Heart left ventricle (tissue), 16 donors: ENCODE measurements at regions not wholly inside any gene's neighbourhood (a gene's known extent, or its start where the extent isn't known, plus 50 kb on each side); places are given as distances from the start of the nearest gene placed in this dataset.
"Not testable (repeated sequence)": the region's sequence is repeated elsewhere in the genome, so short reads cannot be mapped to it uniquely, and the experiment has no call there.

Experiments
- ATAC-seq, 4 donors: fragments of 200-7000 bp; cut with Tn5 transposase; one replicate each; pipeline ENCODE4 v1.9.1; 2020 to 2022; ENCODE audit warnings: moderate library complexity in 4 of 4, mild to moderate bottlenecking in 3 of 4, moderate number of reproducible peaks in 1 of 4
- DNase-seq, 5 donors: peaks; one replicate each; pipeline ENCODE4 v3.0.0-alpha.2; 2020
- H3K27ac ChIP-seq, 12 donors: fragments of 200-600 bp; sonication (generic) in 4 of 12; one replicate each; pipeline versions ENCODE4 v1.5.0 to v1.8.0; 2016 to 2022; ENCODE audit warnings: mild to moderate bottlenecking in 2 of 12
- H3K27me3 ChIP-seq, 9 donors: fragments of 200-600 bp; sonication (generic) in 2 of 9; one replicate each; pipeline versions ENCODE4 v1.5.1 to v1.8.0; 2016 to 2022; ENCODE audit warnings: mild to moderate bottlenecking in 3 of 9
- H3K36me3 ChIP-seq, 9 donors: fragments of 200-600 bp; sonication (generic) in 2 of 9; one replicate each; pipeline versions ENCODE4 v1.5.0 to v1.8.0; 2018 to 2022; ENCODE audit warnings: mild to moderate bottlenecking in 2 of 9
- H3K4me1 ChIP-seq, 12 donors: fragments of 200-600 bp; sonication (generic) in 4 of 12; one replicate each; pipeline versions ENCODE4 v1.5.0 to v1.8.0; 2016 to 2022; ENCODE audit warnings: mild to moderate bottlenecking in 3 of 12
- H3K4me3 ChIP-seq, 12 donors: fragments of 200-600 bp; sonication (generic) in 4 of 12; one replicate each; pipeline versions ENCODE4 v1.5.0 to v1.8.0; 2017 to 2022; ENCODE audit warnings: mild to moderate bottlenecking in 9 of 12, moderate library complexity in 4 of 12
- H3K9me3 ChIP-seq, 12 donors: fragments of 200-600 bp; sonication (generic) in 4 of 12; one replicate each; pipeline versions ENCODE4 v1.5.0 to v1.8.0; 2016 to 2022; ENCODE audit warnings: mild to moderate bottlenecking in 1 of 12
- POLR2A ChIP-seq, 2 donors: fragments of 450-650 bp; IDR thresholded peaks; one replicate each; pipeline ENCODE4 v1.6.1; 2017; ENCODE audit warnings: antibody characterized with exemption in 2 of 2, mild to moderate bottlenecking in 2 of 2, moderate library complexity in 2 of 2
- WGBS, 4 donors: extraction: QIAGEN DNeasy Blood & Tissue Kit in 2 of 4; methylation state at CpG; one replicate each; pipeline versions ENCODE4 v1.1.5 to v1.1.7; 2013 to 2018; 5-methylcytosine and 5-hydroxymethylcytosine counted together
- intact Hi-C, 10 donors: fragments of 100-400 bp; cut with DNase I; formaldehyde crosslinking; loops; one replicate each; pipeline versions ENCODE4 v1.11.1 to v1.14.2; 2022
- TF ChIP-seq, protein P1 (sequence below), 12 donors: fragments of 200-600 bp; sonication (generic) in 4 of 12; IDR thresholded peaks; one replicate each; pipeline versions ENCODE4 v1.5.0 to v1.8.0; 2018 to 2022; ENCODE audit warnings: antibody characterized with exemption in 12 of 12, mild to moderate bottlenecking in 5 of 12
- donor health status: ischemic (EF 13 %, LVEDD 7.1; RV severe dilation, severe dysfunction).
- donor health status: healthy with polysubstance abuse.
- donor health status: DM: no; HTN: yes; CAD: no.
- donor health status: DM: no; HTN: no; CAD: no.
- donor health status: ischemic (EF 25% LVEDD 6.9; RV normal size, moderate dysfunction).
- donor health status: ischemic (EF 25% LVEDD 5.7; RV mildly dilated, moderate dysfunction).
- donor health status: healthy.
- donor health status: DM: yes; HTN: yes; CAD: no.
- donor health status: ischemic (EF 35%, LVEDD 5.7; RV mildly dilated, moderate dysfunction).
- donor health status: nonischemic (EF 11% LVEDD 7.7; RV severe dilation, severe dysfunction).
- donor health status: DM: yes; HTN: yes; CAD: no.
- donor health status: PGD.
- donor health status: ischemic (EF 29% LVEDD 5.4; RV normal size, mild dysfunction).
- donor health status: nonischemic (EF 23%, LVEDD 6.1; RV moderate dilation, normal function).

GRCh38 chr2:75844651-75845050 lies 133.9 kb upstream of the GCFC2 start:
- no peaks in the 10 kb centered on the region for H3K36me3 ChIP-seq
- no peaks in the 10 kb centered on the region for H3K27me3 ChIP-seq
- no peak for ATAC-seq
- no peak for TF ChIP-seq POLR2A (IDR thresholded peaks at IDR 0.05)
- TF ChIP-seq, protein P1, sequence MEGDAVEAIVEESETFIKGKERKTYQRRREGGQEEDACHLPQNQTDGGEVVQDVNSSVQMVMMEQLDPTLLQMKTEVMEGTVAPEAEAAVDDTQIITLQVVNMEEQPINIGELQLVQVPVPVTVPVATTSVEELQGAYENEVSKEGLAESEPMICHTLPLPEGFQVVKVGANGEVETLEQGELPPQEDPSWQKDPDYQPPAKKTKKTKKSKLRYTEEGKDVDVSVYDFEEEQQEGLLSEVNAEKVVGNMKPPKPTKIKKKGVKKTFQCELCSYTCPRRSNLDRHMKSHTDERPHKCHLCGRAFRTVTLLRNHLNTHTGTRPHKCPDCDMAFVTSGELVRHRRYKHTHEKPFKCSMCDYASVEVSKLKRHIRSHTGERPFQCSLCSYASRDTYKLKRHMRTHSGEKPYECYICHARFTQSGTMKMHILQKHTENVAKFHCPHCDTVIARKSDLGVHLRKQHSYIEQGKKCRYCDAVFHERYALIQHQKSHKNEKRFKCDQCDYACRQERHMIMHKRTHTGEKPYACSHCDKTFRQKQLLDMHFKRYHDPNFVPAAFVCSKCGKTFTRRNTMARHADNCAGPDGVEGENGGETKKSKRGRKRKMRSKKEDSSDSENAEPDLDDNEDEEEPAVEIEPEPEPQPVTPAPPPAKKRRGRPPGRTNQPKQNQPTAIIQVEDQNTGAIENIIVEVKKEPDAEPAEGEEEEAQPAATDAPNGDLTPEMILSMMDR (IDR thresholded peaks at IDR 0.05), result no peak
- H3K9me3 ChIP-seq, result no peaks in the 10 kb centered on the region
- no peaks in the 10 kb centered on the region for H3K4me1 ChIP-seq
- no peak overlapping the region for H3K4me3 ChIP-seq
- DNase-seq, result no peak
- H3K27ac ChIP-seq, result no peak overlapping the region
- intact Hi-C loops, result no loop called here

DNA sequence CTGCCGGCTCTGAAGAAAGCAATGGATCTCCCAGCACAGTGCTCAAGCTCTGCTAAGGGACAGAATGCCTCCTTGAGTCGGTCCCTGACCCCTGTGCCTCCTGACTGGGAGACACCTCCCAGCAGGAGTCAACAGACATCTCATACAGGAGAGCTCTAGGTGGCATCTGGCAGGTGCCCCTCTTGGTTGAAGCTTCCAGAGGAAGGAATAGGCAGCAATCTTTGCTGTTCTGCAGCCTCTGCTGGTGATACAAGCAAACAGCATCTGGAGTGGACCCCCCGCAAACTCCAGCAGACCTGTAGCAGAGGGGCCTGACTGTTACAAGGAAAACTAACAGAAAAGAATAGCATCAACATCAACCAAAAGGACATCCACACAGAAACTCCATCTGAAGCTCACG lies 123.9 kb upstream of the GCFC2 start:
- DNase-seq, H3K9me3 ChIP-seq, H3K4me1 ChIP-seq, H3K27ac ChIP-seq, H3K36me3 ChIP-seq, intact Hi-C loops, H3K4me3 ChIP-seq, ATAC-seq: not testable (repeated sequence)
- WGBS, 4 donors, result 71 to 82% (median 78%) methylated on average over 2 to 4 of the region's 4 CpGs
- peaks cover 0 to 11% (median 0%) of the 10 kb centered on the region in 9 donors for H3K27me3 ChIP-seq

GRCh38 chr2:75833386-75833785 lies 122.7 kb upstream of the GCFC2 start:
- peaks cover 0 to 6% (median 0%) of the 10 kb centered on the region in 12 donors for H3K9me3 ChIP-seq
- no peak overlapping the region for H3K27ac ChIP-seq
- H3K36me3 ChIP-seq, result no peaks in the 10 kb centered on the region
- H3K27me3 ChIP-seq, result peaks cover 0 to 11% (median 0%) of the 10 kb centered on the region in 9 donors
- H3K4me3 ChIP-seq, result no peak overlapping the region
- H3K4me1 ChIP-seq, result no peaks in the 10 kb centered on the region
- WGBS, 4 donors, result 44 to 69% (median 60%) methylated on average over 2 of the region's 2 CpGs
- no peak for ATAC-seq
- TF ChIP-seq POLR2A (IDR thresholded peaks at IDR 0.05), result no peak
- TF ChIP-seq, protein P1 (IDR thresholded peaks at IDR 0.05), result no peak
- intact Hi-C loops, result no loop called here
- DNase-seq, result no peak

DNA sequence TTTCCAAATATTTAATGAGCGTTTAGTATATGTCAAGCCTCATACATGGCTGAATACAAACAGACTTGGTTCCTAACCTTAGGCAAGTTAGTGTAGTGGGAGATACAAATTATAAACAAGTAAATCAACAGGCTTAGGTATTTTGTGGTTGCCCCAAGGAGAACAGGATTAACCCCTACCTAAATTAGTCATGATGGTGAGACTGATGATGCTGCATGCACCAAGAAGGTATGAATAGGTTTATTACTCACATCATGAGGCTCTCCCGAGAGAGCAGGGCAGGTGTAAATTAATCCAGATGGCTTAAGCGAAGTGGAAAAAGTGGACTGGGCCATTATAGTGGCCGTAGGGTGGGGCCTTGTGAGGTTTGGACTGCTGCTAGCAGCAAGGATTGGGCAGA lies 118.1 kb upstream of the GCFC2 start:
- TF ChIP-seq POLR2A (IDR thresholded peaks at IDR 0.05), result no peak
- TF ChIP-seq, protein P1 (IDR thresholded peaks at IDR 0.05), result no peak
- Histone ChIP-seq H3K27ac (no peak overlapping the region), H3K9me3 (peaks cover 0 to 18% (median 5%) of the 10 kb centered on the region in 12 donors), H3K36me3 (no peaks in the 10 kb centered on the region), H3K27me3 (peaks cover 0 to 5% (median 0%) of the 10 kb centered on the region in 9 donors), H3K4me1 (no peaks in the 10 kb centered on the region), H3K4me3 (no peak overlapping the region)
- intact Hi-C loops, result no loop called here
- 75 to 82% (median 76%) methylated on average over 4 of the region's 4 CpGs for WGBS, 4 donors
- no peak for DNase-seq
- no peak for ATAC-seq

DNA sequence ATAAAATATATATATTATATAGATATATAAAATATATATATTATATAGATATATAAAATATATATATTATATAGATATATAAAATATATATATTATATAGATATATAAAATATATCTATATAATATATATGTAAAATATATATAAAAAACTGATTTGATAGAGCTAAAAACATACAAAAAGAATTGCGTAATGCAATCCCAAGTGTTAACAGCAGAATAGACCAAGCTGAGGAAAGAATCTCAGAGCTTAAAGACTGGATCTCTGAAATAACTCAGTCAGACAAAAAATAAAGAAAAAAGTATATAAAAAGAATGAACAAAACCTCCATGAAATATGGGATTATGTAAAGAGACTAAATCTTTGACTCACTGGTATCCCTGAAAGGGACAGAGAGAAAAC lies 112.8 kb upstream of the GCFC2 start:
- H3K4me3 ChIP-seq, DNase-seq, H3K27ac ChIP-seq, H3K36me3 ChIP-seq, H3K4me1 ChIP-seq, intact Hi-C loops, H3K27me3 ChIP-seq, ATAC-seq: not testable (repeated sequence)
- H3K9me3 ChIP-seq, result peaks cover 0 to 20% (median 5%) of the 10 kb centered on the region in 12 donors
- WGBS, 4 donors, result 96 to 100% (median 97%) methylated on average over 1 of the region's 1 CpG
